SK-N-SH treated with all-trans-retinoic acid at 6 μM for 48 hours (cell line): ENCODE measurements at regions not wholly inside any gene's neighbourhood (a gene's known extent, or its start where the extent isn't known, plus 50 kb on each side); places are given as distances from the start of the nearest gene placed in this dataset.

Experiments used
- ATAC-seq: fragments of 200-7000 bp; cut with Tn5 transposase; 3 replicates; pipeline ENCODE4 v1.9.1; 2020; ENCODE audit warnings: mild to moderate bottlenecking, moderate library complexity
- ARNTL ChIP-seq: fragments of 450-650 bp; formaldehyde crosslinking; IDR thresholded peaks from 2 replicates; pipeline ENCODE4 v1.5.0; 2020; ENCODE audit warnings: low read depth, mild to moderate bottlenecking, moderate library complexity, borderline replicate concordance
- BACH2 ChIP-seq: fragments of 250-450 bp; sonication (Bioruptor Pico); IDR thresholded peaks from 2 replicates; pipeline ENCODE4 v1.9.0; 2021; ENCODE audit warnings: mild to moderate bottlenecking, borderline replicate concordance
- CREB5 ChIP-seq: fragments of 250-450 bp; sonication (Bioruptor Pico); IDR thresholded peaks from 2 replicates; pipeline ENCODE4 v1.5.1; 2020; ENCODE audit warnings: low read depth, mild to moderate bottlenecking, moderate library complexity
- CSDC2 ChIP-seq: fragments of 250-450 bp; sonication (Bioruptor Pico); IDR thresholded peaks from 2 replicates; pipeline ENCODE4 v1.5.0; 2020; ENCODE audit warnings: mild to moderate bottlenecking, moderate library complexity
- CSRNP3 ChIP-seq: fragments of 250-450 bp; sonication (Bioruptor Pico); IDR thresholded peaks from 2 replicates; pipeline ENCODE4 v1.5.1; 2021; ENCODE audit warnings: mild to moderate bottlenecking, moderate library complexity
- GLIS3 ChIP-seq: fragments of 250-450 bp; sonication (Bioruptor Pico); IDR thresholded peaks from 2 replicates; pipeline ENCODE4 v1.5.0; 2020; ENCODE audit warnings: mild to moderate bottlenecking, moderate library complexity
- ISL1 ChIP-seq: fragments of 250-450 bp; sonication (Bioruptor Pico); IDR thresholded peaks from 2 replicates; pipeline ENCODE4 v2.1.2; 2022; ENCODE audit warnings: mild to moderate bottlenecking, moderate library complexity
- OSR1 ChIP-seq: fragments of 250-450 bp; sonication (Bioruptor Pico); IDR thresholded peaks from 2 replicates; pipeline ENCODE4 v1.8.0; 2022; ENCODE audit warnings: moderate library complexity, mild to moderate bottlenecking, inconsistent platforms
- POU6F1 ChIP-seq: fragments of 250-450 bp; sonication (Bioruptor Pico); IDR thresholded peaks from 2 replicates; pipeline ENCODE4 v1.8.0; 2021; ENCODE audit warnings: low read depth, mild to moderate bottlenecking, moderate library complexity, borderline replicate concordance
- PPARA ChIP-seq: fragments of 250-450 bp; sonication (Bioruptor Pico); IDR thresholded peaks from 2 replicates; pipeline ENCODE4 v1.5.0; 2020; ENCODE audit warnings: mild to moderate bottlenecking, borderline replicate concordance
- SNAI2 ChIP-seq: fragments of 250-450 bp; sonication (Bioruptor Pico); IDR thresholded peaks from 2 replicates; pipeline ENCODE4 v1.5.0; 2020; ENCODE audit warnings: mild to moderate bottlenecking, moderate library complexity
- TCF4 ChIP-seq: fragments of 250-450 bp; sonication (Bioruptor Pico); IDR thresholded peaks from 2 replicates; pipeline ENCODE4 v1.8.0; 2021; ENCODE audit warnings: mild to moderate bottlenecking, moderate library complexity, borderline replicate concordance
- TOX ChIP-seq: fragments of 250-450 bp; sonication (Bioruptor Pico); IDR thresholded peaks from 2 replicates; pipeline ENCODE4 v1.8.0; 2021; ENCODE audit warnings: mild to moderate bottlenecking, moderate library complexity, borderline replicate concordance
- TSHZ2 ChIP-seq: fragments of 250-450 bp; sonication (Bioruptor Pico); IDR thresholded peaks from 2 replicates; pipeline ENCODE4 v1.5.0; 2020; ENCODE audit warnings: mild to moderate bottlenecking, moderate library complexity
- ZC3H10 ChIP-seq: fragments of 250-450 bp; sonication (Bioruptor Pico); IDR thresholded peaks from 2 replicates; pipeline ENCODE4 v1.5.1; 2021; ENCODE audit warnings: mild to moderate bottlenecking, moderate library complexity
- ZFP3 ChIP-seq: fragments of 250-450 bp; sonication (Bioruptor Pico); IDR thresholded peaks from 2 replicates; pipeline ENCODE4 v1.5.0; 2020; ENCODE audit warnings: mild to moderate bottlenecking, moderate library complexity
- ZFP30 ChIP-seq: fragments of 450-650 bp; formaldehyde crosslinking; IDR thresholded peaks from 2 replicates; pipeline ENCODE4 v1.5.0; 2022; ENCODE audit warnings: mild to moderate bottlenecking, moderate library complexity
- ZNF565 ChIP-seq: fragments of 450-650 bp; formaldehyde crosslinking; conservative IDR thresholded peaks from 2 replicates; pipeline ENCODE4 v1.5.0; 2020; ENCODE audit warnings: low read depth, mild to moderate bottlenecking, moderate library complexity
- ZNF70 ChIP-seq: fragments of 450-650 bp; formaldehyde crosslinking; IDR thresholded peaks from 2 replicates; pipeline ENCODE4 v1.5.0; 2020; ENCODE audit warnings: mild to moderate bottlenecking, moderate library complexity
- ZNF8 ChIP-seq: fragments of 450-650 bp; formaldehyde crosslinking; IDR thresholded peaks from 2 replicates; pipeline ENCODE4 v1.5.0; 2020; ENCODE audit warnings: mild to moderate bottlenecking, moderate library complexity

GRCh38 chr2:234366891-234367290, 130.0 kb downstream of the ARL4C start:
- TF ChIP-seq GLIS3 (CRISPR knock-in tag) (no peak), ZFP30 (CRISPR knock-in tag) (no peak), ISL1 (CRISPR knock-in tag) (no peak), CREB5 (CRISPR knock-in tag) (no peak), ZNF8 (CRISPR knock-in tag) (no peak), TSHZ2 (CRISPR knock-in tag) (no peak), PPARA (no peak), TOX (CRISPR knock-in tag) (no peak), SNAI2 (CRISPR knock-in tag) (no peak), ZFP3 (no peak), ZC3H10 (CRISPR knock-in tag) (no peak), ZNF70 (CRISPR knock-in tag) (no peak), CSRNP3 (no peak), TCF4 (no peak), POU6F1 (CRISPR knock-in tag) (no peak), CSDC2 (no peak), OSR1 (no peak), ARNTL (CRISPR knock-in tag) (no peak), ZNF565 (CRISPR knock-in tag) (no peak), BACH2 (CRISPR knock-in tag) (no peak)
- TF ChIP-seq, all 23 proteins: peak for 0
- no peak for ATAC-seq

- no peak for ATAC-seq
- no peak for TF ChIP-seq CREB5 (CRISPR knock-in tag)
- no peak for TF ChIP-seq PPARA
- no peak for TF ChIP-seq TSHZ2 (CRISPR knock-in tag)
These were observed 132.2 kb downstream of the ARL4C start for GRCh38 chr2:234364661-234365060.
